Gastroesophageal sphincter (tissue), 4 donors: ENCODE measurements at regions not wholly inside any gene's neighbourhood (a gene's known extent, or its start where the extent isn't known, plus 50 kb on each side); places are given as distances from the start of the nearest gene placed in this dataset.

Experiments
- ATAC-seq: fragments of 150-250 bp; one replicate; pipeline ENCODE4 v1.9.1; 2016; ENCODE audit warnings: mild to moderate bottlenecking, moderate library complexity
- H3K27ac ChIP-seq, 4 donors: fragments of 200-600 bp; sonication (generic) in 3 of 4; 1 replicate in 3 of 4; 2 replicates in 1 of 4; pipeline ENCODE4 v1.5.1; 2016 to 2019
- H3K27me3 ChIP-seq: fragments of 200-600 bp; sonication (generic); one replicate; pipeline ENCODE4 v1.5.1; 2019
- H3K36me3 ChIP-seq, 2 donors: fragments of 200-600 bp; sonication (generic); one replicate each; pipeline ENCODE4 v1.5.1; 2019; ENCODE audit warnings: control low read depth in 1 of 2
- H3K4me1 ChIP-seq, 3 donors: fragments of 200-600 bp; sonication (generic); 1 replicate in 2 of 3; 2 replicates in 1 of 3; pipeline ENCODE4 v1.5.1; 2016 to 2019; ENCODE audit warnings: control low read depth in 2 of 3
- H3K4me3 ChIP-seq, 2 donors: fragments of 200-600 bp; sonication (generic); one replicate each; pipeline ENCODE4 v1.5.1; 2019; ENCODE audit warnings: mild to moderate bottlenecking in 1 of 2, moderate library complexity in 1 of 2
- H3K9me3 ChIP-seq, 3 donors: fragments of 200-600 bp; sonication (generic); one replicate each; pipeline ENCODE4 v1.5.1; 2017 to 2019; ENCODE audit warnings: control low read depth in 2 of 3
- CTCF ChIP-seq, 4 experiments: fragments of 200-600 bp in 2 of 4; fragments of 450-650 bp in 2 of 4; sonication (generic) in 1 of 4; IDR thresholded peaks; one replicate each; pipeline ENCODE4 v1.5.1; 2017 to 2019; ENCODE audit warnings: antibody characterized with exemption in 4 of 4, mild to moderate bottlenecking in 2 of 4, moderate library complexity in 2 of 4
- EP300 ChIP-seq: sonication (generic); formaldehyde crosslinking; IDR thresholded peaks from one replicate; pipeline ENCODE4 v1.6.1; 2017; ENCODE audit warnings: antibody characterized with exemption, mild to moderate bottlenecking
- POLR2A ChIP-seq, 2 donors: fragments of 450-650 bp; IDR thresholded peaks; one replicate each; pipeline ENCODE4 v1.6.1; 2017; ENCODE audit warnings: antibody characterized with exemption in 2 of 2, mild to moderate bottlenecking in 2 of 2, moderate library complexity in 1 of 2
- POLR2AphosphoS5 ChIP-seq: sonication (generic); formaldehyde crosslinking; IDR thresholded peaks from one replicate; pipeline ENCODE4 v1.6.1; 2017; ENCODE audit warnings: antibody characterized with exemption
- WGBS, 2 donors: methylation state at CpG; one replicate each; pipeline ENCODE4 v1.1.5; 2018; ENCODE audit warnings: low coverage in 1 of 2; 5-methylcytosine and 5-hydroxymethylcytosine counted together

GRCh38 chr20:60573003-60573680, 614.9 kb downstream of the CDH26 start:
- H3K27me3 ChIP-seq = no peaks in the 10 kb centered on the region
- H3K27ac ChIP-seq = no peak overlapping the region
- H3K9me3 ChIP-seq = no peaks in the 10 kb centered on the region
- ATAC-seq = no peak
- H3K36me3 ChIP-seq = no peaks in the 10 kb centered on the region
- peaks cover 0 to 12% (median 0%) of the 10 kb centered on the region in 3 donors for H3K4me1 ChIP-seq
- TF ChIP-seq CTCF (IDR thresholded peaks at IDR 0.05) (no peak), EP300 (no peak), POLR2AphosphoS5 (no peak), POLR2A (IDR thresholded peaks at IDR 0.05) (no peak)
- H3K4me3 ChIP-seq = no peak overlapping the region
- WGBS, 2 donors = 12 to 18% methylated on average over 4 of the region's 4 CpGs

GRCh38 chr20:60576236-60576635, 618.0 kb downstream of the CDH26 start:
- Histone ChIP-seq H3K4me1 (peaks cover 0 to 12% (median 0%) of the 10 kb centered on the region in 3 donors), H3K9me3 (no peaks in the 10 kb centered on the region), H3K4me3 (no peak overlapping the region), H3K27me3 (no peaks in the 10 kb centered on the region), H3K27ac (no peak overlapping the region), H3K36me3 (no peaks in the 10 kb centered on the region)
- no peak for TF ChIP-seq CTCF (IDR thresholded peaks at IDR 0.05)
- no peak for TF ChIP-seq POLR2AphosphoS5
- no peak for TF ChIP-seq POLR2A (IDR thresholded peaks at IDR 0.05)
- TF ChIP-seq EP300 = no peak
- WGBS, 2 donors = 86 to 95% methylated on average over 2 of the region's 2 CpGs
- ATAC-seq = no peak

GRCh38 chr20:60579941-60580515, 621.8 kb downstream of the CDH26 start:
- Histone ChIP-seq H3K9me3 (no peaks in the 10 kb centered on the region), H3K27me3 (no peaks in the 10 kb centered on the region), H3K4me3 (no peak overlapping the region), H3K4me1 (no peaks in the 10 kb centered on the region), H3K36me3 (no peaks in the 10 kb centered on the region), H3K27ac (no peak overlapping the region)
- TF ChIP-seq POLR2AphosphoS5 (no peak), CTCF (IDR thresholded peaks at IDR 0.05) (no peak), POLR2A (IDR thresholded peaks at IDR 0.05) (no peak), EP300 (no peak)
- no peak for ATAC-seq
- WGBS, 2 donors = 56 to 71% methylated on average over 1 to 3 of the region's 4 CpGs

- WGBS, 2 donors = 63 to 70% methylated on average over 2 to 4 of the region's 4 CpGs
- Histone ChIP-seq H3K4me1 (peaks cover 0 to 5% (median 0%) of the 10 kb centered on the region in 3 donors), H3K36me3 (no peaks in the 10 kb centered on the region), H3K27me3 (peaks cover 2% of the 10 kb centered on the region), H3K4me3 (no peak overlapping the region), H3K27ac (no peak overlapping the region), H3K9me3 (no peaks in the 10 kb centered on the region)
- TF ChIP-seq POLR2A (IDR thresholded peaks at IDR 0.05) = no peak
- TF ChIP-seq CTCF (IDR thresholded peaks at IDR 0.05) = no peak
- TF ChIP-seq EP300 = no peak
- no peak for TF ChIP-seq POLR2AphosphoS5
- no peak for ATAC-seq
Observed at GRCh38 chr20:60581606-60582115, 623.4 kb downstream of the CDH26 start.

- TF ChIP-seq CTCF (IDR thresholded peaks at IDR 0.05) (no peak), EP300 (no peak), POLR2A (IDR thresholded peaks at IDR 0.05) (no peak), POLR2AphosphoS5 (no peak)
- Histone ChIP-seq H3K4me3 (no peak overlapping the region), H3K4me1 (peaks cover 0 to 10% (median 0%) of the 10 kb centered on the region in 3 donors), H3K27me3 (peaks cover 14% of the 10 kb centered on the region), H3K27ac (no peak overlapping the region), H3K9me3 (no peaks in the 10 kb centered on the region), H3K36me3 (no peaks in the 10 kb centered on the region)
- ATAC-seq = no peak
- 71 to 88% methylated on average over 1 to 2 of the region's 2 CpGs for WGBS, 2 donors
Observed at GRCh38 chr20:60583741-60584140, 625.5 kb downstream of the CDH26 start.
